HG03571 (cell line): ENCODE measurements at regions not wholly inside any gene's neighbourhood (a gene's known extent, or its start where the extent isn't known, plus 50 kb on each side); places are given as distances from the start of the nearest gene placed in this dataset.
"Not testable (repeated sequence)": the region's sequence is repeated elsewhere in the genome, so short reads cannot be mapped to it uniquely, and the experiment has no call there.

Source experiments
- ATAC-seq: cut with Tn5 transposase; IDR thresholded peaks from one replicate; pipeline ENCODE4 v1.9.1; 2021; ENCODE audit not compliant: unreplicated experiment

GRCh38 chr4:153877898-153878297, 89.0 kb upstream of the SFRP2 start:
- ATAC-seq, result no peak

- ATAC-seq, result no peak
Observed at GRCh38 chr4:153873741-153874140, 84.9 kb upstream of the SFRP2 start.

- ATAC-seq, result not testable (repeated sequence)
Observed at GRCh38 chr4:153866766-153867165, 77.9 kb upstream of the SFRP2 start.

GRCh38 chr4:153852501-153852900, 63.6 kb upstream of the SFRP2 start:
- ATAC-seq, result no peak

GRCh38 chr4:153850533-153851280, 61.8 kb upstream of the SFRP2 start:
- ATAC-seq, result no peak

GRCh38 chr4:153844144-153844543, 55.3 kb upstream of the SFRP2 start:
- no peak for ATAC-seq
